IPS-15b (cell line): ENCODE measurements at regions not wholly inside any gene's neighbourhood (a gene's known extent, or its start where the extent isn't known, plus 50 kb on each side); places are given as distances from the start of the nearest gene placed in this dataset.
"Not testable (repeated sequence)": the region's sequence is repeated elsewhere in the genome, so short reads cannot be mapped to it uniquely, and the experiment has no call there.

Experiments
- H3K27me3 ChIP-seq: one replicate; pipeline ENCODE4 v1.6.1; 2013; ENCODE audit warnings: low read length; ENCODE audit not compliant: control insufficient read depth, insufficient read depth
- H3K36me3 ChIP-seq: one replicate; pipeline ENCODE4 v1.6.1; 2013; ENCODE audit warnings: low read length; ENCODE audit not compliant: control insufficient read depth, insufficient read depth
- H3K4me1 ChIP-seq: one replicate; pipeline ENCODE4 v1.6.1; 2013; ENCODE audit warnings: mild to moderate bottlenecking, low read length; ENCODE audit not compliant: control insufficient read depth, insufficient read depth
- H3K4me3 ChIP-seq: one replicate; pipeline ENCODE4 v1.5.1; 2013; ENCODE audit warnings: low read depth, low read length
- H3K9ac ChIP-seq: one replicate; pipeline ENCODE4 v1.6.1; 2013; ENCODE audit warnings: low read depth, mild to moderate bottlenecking, low read length
- H3K9me3 ChIP-seq: one replicate; pipeline ENCODE4 v1.6.1; 2013; ENCODE audit warnings: mild to moderate bottlenecking, low read length; ENCODE audit not compliant: control insufficient read depth, insufficient read depth

DNA sequence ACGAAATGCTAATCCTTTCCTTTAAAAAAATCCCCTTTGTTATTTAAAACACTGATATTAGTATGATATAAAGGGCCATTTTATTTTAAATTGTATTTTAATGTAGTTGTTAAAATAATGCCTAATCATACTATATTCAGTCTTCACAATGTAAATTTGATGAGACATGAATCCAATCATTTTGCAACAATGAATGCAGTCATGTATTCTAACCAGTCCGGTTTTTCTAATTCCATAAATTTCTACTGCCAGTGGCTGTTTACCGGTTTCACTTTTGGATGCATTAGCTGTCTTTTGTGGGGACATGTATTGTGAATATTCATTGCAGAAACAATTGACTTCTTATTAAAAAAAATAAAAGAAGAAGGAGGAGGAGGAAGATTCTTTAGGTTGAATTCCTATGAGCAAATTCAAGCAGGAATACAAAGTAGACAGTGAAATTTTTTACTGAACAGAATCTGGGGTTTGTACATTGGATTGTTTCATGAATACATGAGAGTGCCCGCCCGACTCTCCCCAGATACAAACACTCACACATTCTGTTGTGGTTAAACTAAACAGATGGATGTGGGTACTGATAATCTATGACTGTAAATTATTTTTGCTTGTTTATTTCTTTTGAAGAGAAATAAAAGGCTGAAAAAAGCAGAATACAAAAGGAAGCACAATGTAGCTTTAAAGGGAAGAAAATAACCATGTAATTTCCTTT lies 624.8 kb upstream of the PTBP2 start:
- Histone ChIP-seq H3K36me3 (no peaks in the 10 kb centered on the region), H3K9me3 (no peaks in the 10 kb centered on the region), H3K4me3 (no peak overlapping the region), H3K27me3 (no peaks in the 10 kb centered on the region), H3K4me1 (no peaks in the 10 kb centered on the region), H3K9ac (no peak overlapping the region)

DNA sequence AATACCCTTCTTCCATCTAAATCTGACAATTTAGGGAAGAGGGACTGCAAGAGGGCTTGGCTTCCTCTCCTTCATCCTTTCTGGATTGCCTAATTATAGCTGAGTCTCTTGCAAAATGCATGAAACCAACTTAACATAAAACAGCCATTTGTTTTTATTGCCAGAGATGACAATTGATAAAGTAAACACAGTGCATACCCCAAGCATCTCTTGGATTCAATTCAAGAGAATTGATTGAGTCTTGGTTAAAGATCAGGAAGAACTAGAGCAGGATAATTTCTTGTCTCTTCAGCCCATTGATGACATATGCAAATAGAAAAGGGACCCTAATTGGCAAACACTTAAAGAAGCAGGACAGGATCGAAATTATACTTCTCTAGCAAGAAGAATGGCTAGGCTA lies 617.1 kb upstream of the PTBP2 start:
- Histone ChIP-seq H3K4me1 (no peaks in the 10 kb centered on the region), H3K27me3 (no peaks in the 10 kb centered on the region), H3K9ac (no peak overlapping the region), H3K36me3 (no peaks in the 10 kb centered on the region), H3K9me3 (no peaks in the 10 kb centered on the region), H3K4me3 (no peak overlapping the region)

DNA sequence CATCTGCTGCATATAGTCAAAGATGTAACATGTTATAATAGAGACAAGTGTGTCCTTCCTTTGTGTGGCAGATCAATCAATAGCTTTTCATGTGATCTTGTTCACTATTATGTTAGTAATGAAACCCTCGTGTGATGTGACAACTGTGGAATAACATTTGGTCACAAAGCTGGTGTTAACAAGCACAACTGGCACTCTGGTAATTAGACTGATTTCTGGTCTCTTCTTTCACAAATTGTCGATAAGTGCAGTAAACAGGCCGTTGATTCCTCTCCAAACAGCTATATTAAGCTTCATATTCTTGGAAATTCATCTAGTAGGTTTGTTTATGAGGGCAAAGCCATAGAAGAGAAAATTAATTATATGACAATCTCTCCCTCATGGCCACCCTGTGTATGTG lies 616.7 kb upstream of the PTBP2 start:
- H3K9me3 ChIP-seq: no peaks in the 10 kb centered on the region
- no peak overlapping the region for H3K4me3 ChIP-seq
- no peaks in the 10 kb centered on the region for H3K4me1 ChIP-seq
- no peak overlapping the region for H3K9ac ChIP-seq
- no peaks in the 10 kb centered on the region for H3K36me3 ChIP-seq
- H3K27me3 ChIP-seq: no peaks in the 10 kb centered on the region

DNA sequence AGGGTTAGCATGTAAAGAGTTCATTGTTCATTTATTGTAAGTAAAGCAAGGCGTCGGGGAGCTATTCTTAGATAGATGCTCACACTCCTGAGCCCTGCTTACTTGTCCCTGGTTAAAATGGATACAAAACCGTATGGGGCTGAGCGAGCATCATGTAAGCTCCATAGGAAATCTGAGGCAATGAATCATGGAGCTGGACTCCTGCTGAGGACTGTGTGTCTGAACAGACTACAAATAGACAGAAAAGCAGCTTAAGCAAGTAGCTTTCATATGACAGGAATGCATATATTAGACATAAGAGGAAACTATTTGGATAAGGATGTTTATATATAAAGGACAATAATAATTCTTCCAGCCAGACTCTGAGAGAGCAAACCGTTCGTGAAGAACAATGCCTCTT lies 604.9 kb upstream of the PTBP2 start:
- Histone ChIP-seq H3K27me3 (no peaks in the 10 kb centered on the region), H3K36me3 (no peaks in the 10 kb centered on the region), H3K4me1 (no peaks in the 10 kb centered on the region), H3K9ac (no peak overlapping the region), H3K4me3 (no peak overlapping the region), H3K9me3 (no peaks in the 10 kb centered on the region)

DNA sequence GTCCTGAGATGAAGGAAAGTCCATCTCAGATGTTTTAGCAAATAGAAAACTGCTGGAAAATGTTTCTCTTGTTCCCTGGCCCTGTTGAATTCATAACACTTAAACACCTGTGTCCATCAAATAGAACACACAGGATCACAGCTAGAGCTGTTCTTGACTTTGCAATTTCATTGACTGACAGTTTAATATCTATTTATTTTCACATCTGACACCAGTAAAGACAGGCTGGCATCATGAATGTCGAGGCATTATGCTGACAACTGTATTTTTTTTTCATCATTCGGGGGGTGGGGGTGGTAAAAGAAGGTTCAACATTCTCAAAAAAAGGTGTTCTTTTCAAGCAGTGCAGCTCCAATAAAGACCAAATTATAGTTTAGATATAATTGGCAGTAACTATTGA lies 591.2 kb upstream of the PTBP2 start:
- H3K9ac ChIP-seq: no peak overlapping the region

DNA sequence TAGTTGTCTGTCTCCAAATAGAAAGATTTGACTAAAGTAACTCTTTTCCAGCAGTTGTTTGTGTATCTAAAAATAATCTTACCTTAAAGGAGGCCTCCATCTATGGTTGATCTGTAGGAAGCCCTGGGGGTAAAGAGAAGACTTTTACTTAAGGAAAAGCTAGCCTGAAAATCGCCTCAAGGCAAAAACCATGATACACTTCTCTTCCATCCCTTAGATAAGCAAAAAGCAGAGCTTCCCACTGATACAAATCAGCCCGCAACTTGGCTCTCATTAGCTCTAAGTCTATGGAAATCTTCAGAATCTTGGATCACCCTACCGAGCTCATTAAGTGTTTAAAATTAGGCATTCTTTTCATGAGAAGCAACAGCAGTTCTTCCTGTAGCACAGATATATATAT lies 576.9 kb upstream of the PTBP2 start:
- no peaks in the 10 kb centered on the region for H3K4me1 ChIP-seq
- H3K27me3 ChIP-seq: no peaks in the 10 kb centered on the region
- H3K4me3 ChIP-seq: no peak overlapping the region
- H3K36me3 ChIP-seq: no peaks in the 10 kb centered on the region
- no peak overlapping the region for H3K9ac ChIP-seq
- H3K9me3 ChIP-seq: no peaks in the 10 kb centered on the region

More for the DNA sequence above, 591.2 kb upstream of the PTBP2 start:
- Histone ChIP-seq H3K36me3 (no peaks in the 10 kb centered on the region), H3K4me1 (no peaks in the 10 kb centered on the region), H3K9me3 (no peaks in the 10 kb centered on the region), H3K27me3 (no peaks in the 10 kb centered on the region), H3K4me3 (no peak overlapping the region)

DNA sequence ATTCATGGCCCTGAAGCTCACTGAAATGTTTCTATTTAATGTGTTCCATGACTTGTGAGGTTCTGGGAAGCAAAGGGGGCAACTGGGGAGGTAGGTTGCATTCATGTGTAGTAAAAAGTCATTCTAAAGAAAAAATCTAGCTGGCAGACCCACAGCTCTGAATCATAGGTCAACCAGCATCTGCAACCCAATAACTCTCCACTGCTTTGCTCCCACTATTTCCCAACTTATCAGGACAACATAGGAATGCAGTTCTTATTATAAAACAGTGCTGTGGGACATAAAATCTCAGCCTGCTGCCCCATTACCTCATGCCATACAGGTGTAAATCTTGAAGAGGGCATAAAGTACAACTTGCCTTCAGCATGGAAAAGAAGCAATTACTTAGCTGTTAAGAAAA lies 576.1 kb upstream of the PTBP2 start:
- Histone ChIP-seq H3K9ac (no peak overlapping the region), H3K27me3 (no peaks in the 10 kb centered on the region), H3K4me3 (no peak overlapping the region), H3K4me1 (no peaks in the 10 kb centered on the region), H3K36me3 (no peaks in the 10 kb centered on the region), H3K9me3 (no peaks in the 10 kb centered on the region)

DNA sequence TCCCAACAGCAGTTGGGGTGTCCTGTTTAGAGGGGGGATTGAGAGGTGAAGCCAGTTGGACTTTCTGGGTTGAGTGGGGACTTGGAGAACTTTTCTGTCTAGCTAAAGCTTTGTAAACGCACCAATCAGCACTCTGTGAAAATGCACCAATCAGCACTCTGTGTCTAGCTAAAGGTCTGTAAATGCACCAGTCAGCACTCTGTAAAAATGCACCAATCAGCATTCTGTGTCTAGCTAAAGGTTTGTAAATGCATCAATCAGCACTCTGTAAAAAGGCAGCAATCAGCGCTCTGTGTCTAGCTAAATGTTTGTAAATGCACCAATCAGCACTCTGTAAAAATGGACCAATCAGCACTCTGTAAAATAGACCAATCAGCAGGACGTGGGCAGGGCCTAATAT lies 568.6 kb upstream of the PTBP2 start:
- H3K36me3 ChIP-seq, H3K4me1 ChIP-seq, H3K4me3 ChIP-seq, H3K27me3 ChIP-seq, H3K9ac ChIP-seq, H3K9me3 ChIP-seq: not testable (repeated sequence)

DNA sequence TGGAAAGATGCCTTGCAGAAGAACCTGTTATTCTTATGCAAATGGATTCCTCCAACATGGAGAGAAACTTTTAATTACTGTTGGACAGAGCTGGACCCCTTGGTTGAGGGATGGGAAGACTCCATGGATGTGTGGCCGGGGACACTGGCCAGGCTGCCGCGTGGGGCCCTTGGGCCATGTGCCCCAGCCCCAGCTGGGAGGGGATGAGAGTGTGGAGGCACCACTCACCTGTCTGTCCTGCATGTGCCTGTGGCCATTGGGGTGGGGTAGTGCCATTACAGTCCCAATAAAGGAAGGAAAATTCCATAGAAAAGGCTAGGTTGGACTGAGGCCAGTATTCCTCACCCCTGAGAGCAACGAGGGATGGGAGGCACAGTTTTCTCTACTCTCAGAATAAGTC lies 564.5 kb upstream of the PTBP2 start:
- H3K27me3 ChIP-seq: no peaks in the 10 kb centered on the region
- no peaks in the 10 kb centered on the region for H3K9me3 ChIP-seq
- H3K4me3 ChIP-seq: no peak overlapping the region
- no peaks in the 10 kb centered on the region for H3K4me1 ChIP-seq
- H3K36me3 ChIP-seq: no peaks in the 10 kb centered on the region
- no peak overlapping the region for H3K9ac ChIP-seq

DNA sequence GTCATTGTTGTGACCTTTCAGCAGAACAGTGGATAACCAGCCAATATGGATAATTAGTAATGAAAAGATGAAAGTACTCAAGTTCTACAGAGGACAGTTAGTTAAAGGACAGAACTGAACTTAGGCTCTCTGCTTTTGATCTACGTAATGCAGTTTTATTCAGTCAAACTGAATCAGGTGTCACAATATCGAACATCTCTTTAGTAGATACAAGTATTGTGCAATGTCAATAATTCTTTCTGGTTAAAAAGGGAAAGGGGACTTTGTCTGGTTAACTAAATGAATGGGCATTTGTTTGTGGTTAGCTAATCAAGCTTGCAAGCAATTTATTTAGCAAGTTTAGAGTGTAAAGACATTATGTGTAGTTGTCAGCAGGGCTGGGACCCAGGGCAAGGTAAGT lies 562.2 kb upstream of the PTBP2 start:
- Histone ChIP-seq H3K4me1 (no peaks in the 10 kb centered on the region), H3K36me3 (no peaks in the 10 kb centered on the region), H3K9ac (no peak overlapping the region), H3K27me3 (no peaks in the 10 kb centered on the region), H3K4me3 (no peak overlapping the region), H3K9me3 (no peaks in the 10 kb centered on the region)

DNA sequence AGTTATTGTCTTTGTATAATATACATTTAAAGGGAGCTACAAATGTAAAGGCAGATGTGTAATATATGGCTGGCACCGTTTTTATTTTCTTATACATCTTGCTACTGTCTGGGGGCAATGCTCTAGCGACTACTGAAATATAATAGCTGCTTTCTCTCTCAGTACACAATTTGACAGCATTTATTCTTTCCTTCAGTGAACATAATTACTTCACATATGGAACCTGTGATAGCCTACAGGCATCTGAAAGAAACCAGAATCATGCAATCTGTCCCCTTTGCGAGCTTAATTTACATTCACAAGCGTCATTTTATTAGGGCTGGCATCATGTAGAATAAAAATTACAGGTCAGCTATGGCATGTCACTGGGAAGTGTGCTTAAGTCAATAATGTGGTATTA lies 557.5 kb upstream of the PTBP2 start:
- Histone ChIP-seq H3K27me3 (no peaks in the 10 kb centered on the region), H3K36me3 (no peaks in the 10 kb centered on the region), H3K4me3 (no peak overlapping the region), H3K9me3 (no peaks in the 10 kb centered on the region), H3K9ac (no peak overlapping the region), H3K4me1 (peaks cover 3% of the 10 kb centered on the region)

DNA sequence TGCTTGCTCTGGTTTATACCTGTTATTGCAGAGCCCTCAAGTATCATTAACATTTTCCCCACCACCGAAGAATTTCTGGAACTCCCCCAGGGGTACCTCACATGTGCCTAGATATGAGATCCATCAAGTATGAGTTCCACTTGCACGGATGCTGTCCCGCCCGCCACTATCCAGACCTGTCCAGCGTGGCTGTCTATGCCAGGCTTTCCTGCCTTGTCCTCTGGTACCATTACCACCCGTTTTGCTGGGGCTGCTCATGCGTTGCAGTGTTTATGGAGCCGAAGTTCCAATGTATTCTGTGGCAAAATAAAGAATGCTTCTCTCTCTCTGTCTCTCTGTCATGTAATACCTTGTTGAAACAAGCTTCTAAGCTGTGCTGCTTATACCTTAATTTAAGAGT lies 543.5 kb upstream of the PTBP2 start:
- H3K9ac ChIP-seq: no peak overlapping the region
- H3K9me3 ChIP-seq: no peaks in the 10 kb centered on the region
- no peaks in the 10 kb centered on the region for H3K36me3 ChIP-seq
- no peak overlapping the region for H3K4me3 ChIP-seq
- H3K27me3 ChIP-seq: no peaks in the 10 kb centered on the region
- H3K4me1 ChIP-seq: no peaks in the 10 kb centered on the region
